Nephron progenitor cell (in vitro differentiated cells): ENCODE measurements at regions not wholly inside any gene's neighbourhood (a gene's known extent, or its start where the extent isn't known, plus 50 kb on each side); places are given as distances from the start of the nearest gene placed in this dataset.
A peak's percentile ranks its signal among the peaks of the same experiment; 100 is the strongest.

Experiments
- DNase-seq: peaks from one replicate; pipeline ENCODE4 v3.0.0; 2021
- H3K27ac Mint-ChIP-seq: 2 replicates; pipeline ENCODE4 v1.8.0; 2021; ENCODE audit warnings: mild to moderate bottlenecking, moderate library complexity, mixed read lengths
- H3K27me3 Mint-ChIP-seq: 2 replicates; pipeline ENCODE4 v1.8.0; 2021; ENCODE audit warnings: mild to moderate bottlenecking, low read depth, mixed read lengths; ENCODE audit not compliant: poor library complexity
- H3K36me3 Mint-ChIP-seq: 2 replicates; pipeline ENCODE4 v1.8.0; 2021; ENCODE audit warnings: low read depth, mixed read lengths
- H3K4me1 Mint-ChIP-seq: 2 replicates; pipeline ENCODE4 v1.8.0; 2021; ENCODE audit warnings: mixed read lengths
- H3K4me3 Mint-ChIP-seq: 2 replicates; pipeline ENCODE4 v1.8.0; 2021; ENCODE audit warnings: mild to moderate bottlenecking, moderate library complexity, mixed read lengths
- H3K9me3 Mint-ChIP-seq: 2 replicates; pipeline ENCODE4 v1.8.0; 2021; ENCODE audit warnings: mild to moderate bottlenecking, moderate library complexity, mixed read lengths
- TF ChIP-seq, protein P1 (sequence below): fragments of 200-600 bp; sonication (generic); IDR thresholded peaks from 2 replicates; pipeline ENCODE4 v1.5.0; 2021; ENCODE audit warnings: antibody characterized with exemption

DNA sequence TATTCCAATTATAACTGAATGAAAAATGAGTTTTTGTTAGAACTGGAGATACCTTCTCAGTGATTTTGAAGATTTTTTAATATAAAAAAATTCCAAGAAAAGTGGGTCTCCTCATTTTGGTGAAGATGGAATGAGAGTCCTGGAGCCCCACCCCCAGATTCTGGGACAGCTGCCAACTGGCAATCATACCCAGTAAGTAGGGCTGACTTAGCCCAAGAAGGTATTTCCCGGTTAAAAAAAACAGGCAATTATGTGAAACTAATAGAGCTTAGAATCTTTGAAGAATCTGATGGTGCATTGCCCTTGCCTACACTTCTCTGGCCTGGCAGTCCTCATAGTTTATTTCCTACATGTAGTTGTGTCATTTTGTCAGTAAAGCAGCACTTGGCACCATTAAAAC lies 52.8 kb upstream of the VWDE start:
- Mint-ChIP-seq H3K9me3 (peaks cover 7% of the 10 kb centered on the region), H3K27ac (no peak overlapping the region), H3K36me3 (no peaks in the 10 kb centered on the region), H3K27me3 (no peaks in the 10 kb centered on the region), H3K4me3 (no peak overlapping the region), H3K4me1 (no peaks in the 10 kb centered on the region)
- no peak for DNase-seq
- TF ChIP-seq, protein P1, sequence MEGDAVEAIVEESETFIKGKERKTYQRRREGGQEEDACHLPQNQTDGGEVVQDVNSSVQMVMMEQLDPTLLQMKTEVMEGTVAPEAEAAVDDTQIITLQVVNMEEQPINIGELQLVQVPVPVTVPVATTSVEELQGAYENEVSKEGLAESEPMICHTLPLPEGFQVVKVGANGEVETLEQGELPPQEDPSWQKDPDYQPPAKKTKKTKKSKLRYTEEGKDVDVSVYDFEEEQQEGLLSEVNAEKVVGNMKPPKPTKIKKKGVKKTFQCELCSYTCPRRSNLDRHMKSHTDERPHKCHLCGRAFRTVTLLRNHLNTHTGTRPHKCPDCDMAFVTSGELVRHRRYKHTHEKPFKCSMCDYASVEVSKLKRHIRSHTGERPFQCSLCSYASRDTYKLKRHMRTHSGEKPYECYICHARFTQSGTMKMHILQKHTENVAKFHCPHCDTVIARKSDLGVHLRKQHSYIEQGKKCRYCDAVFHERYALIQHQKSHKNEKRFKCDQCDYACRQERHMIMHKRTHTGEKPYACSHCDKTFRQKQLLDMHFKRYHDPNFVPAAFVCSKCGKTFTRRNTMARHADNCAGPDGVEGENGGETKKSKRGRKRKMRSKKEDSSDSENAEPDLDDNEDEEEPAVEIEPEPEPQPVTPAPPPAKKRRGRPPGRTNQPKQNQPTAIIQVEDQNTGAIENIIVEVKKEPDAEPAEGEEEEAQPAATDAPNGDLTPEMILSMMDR = no peak

DNA sequence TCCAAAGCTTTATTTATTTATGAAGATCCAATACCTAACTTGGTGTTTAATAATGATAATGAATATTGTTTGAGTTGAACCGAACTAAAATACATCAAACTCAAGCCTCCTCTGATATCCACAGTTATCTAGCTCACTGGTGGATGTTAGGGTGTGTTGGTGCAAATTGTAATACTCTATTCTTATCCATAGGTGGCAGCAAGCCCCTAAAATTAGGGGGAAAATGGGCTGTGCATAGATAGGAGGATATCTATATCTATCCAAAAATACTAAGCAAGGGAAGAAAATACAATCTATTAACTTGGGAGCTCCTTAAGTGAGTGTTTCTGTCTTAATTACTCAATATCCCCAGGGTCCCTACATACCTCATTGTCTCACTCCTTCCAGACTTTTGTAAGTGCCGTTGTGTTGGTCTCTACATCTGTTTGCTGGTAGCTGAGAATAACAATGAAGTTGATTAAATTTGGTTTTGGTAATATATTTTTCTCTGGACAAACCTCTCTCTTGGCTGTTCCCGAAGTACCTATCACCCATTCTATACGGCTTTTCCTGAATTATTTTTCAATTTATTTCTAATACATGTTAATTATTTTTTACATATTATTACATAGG lies 55.0 kb upstream of the VWDE start:
- no peaks in the 10 kb centered on the region for H3K36me3 Mint-ChIP-seq
- no peaks in the 10 kb centered on the region for H3K4me1 Mint-ChIP-seq
- H3K27me3 Mint-ChIP-seq = no peaks in the 10 kb centered on the region
- no peaks in the 10 kb centered on the region for H3K9me3 Mint-ChIP-seq
- H3K27ac Mint-ChIP-seq = no peak overlapping the region
- TF ChIP-seq, protein P1 = peak; percentile 88
- H3K4me3 Mint-ChIP-seq = no peak overlapping the region
- DNase-seq = peak; percentile 13

DNA sequence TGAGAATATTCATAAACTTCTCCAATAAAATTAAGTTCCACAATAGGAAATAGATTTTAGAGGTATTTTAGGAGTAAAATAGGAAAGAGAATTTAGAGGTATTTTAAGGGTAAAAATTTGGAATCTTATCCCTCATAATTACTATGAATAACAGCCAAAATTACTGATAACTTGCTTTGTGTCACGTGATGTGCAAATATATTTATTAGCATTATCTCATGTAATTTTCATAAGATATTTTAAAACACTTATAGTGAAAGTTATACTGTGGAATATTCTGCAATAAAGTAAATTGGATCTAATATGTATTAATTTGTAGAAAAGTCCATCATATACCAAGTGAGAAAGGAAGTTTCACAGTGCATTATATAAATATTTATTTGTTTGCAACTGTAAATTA lies 64.2 kb upstream of the VWDE start:
- TF ChIP-seq, protein P1 = no peak
- no peak overlapping the region for H3K4me3 Mint-ChIP-seq

DNA sequence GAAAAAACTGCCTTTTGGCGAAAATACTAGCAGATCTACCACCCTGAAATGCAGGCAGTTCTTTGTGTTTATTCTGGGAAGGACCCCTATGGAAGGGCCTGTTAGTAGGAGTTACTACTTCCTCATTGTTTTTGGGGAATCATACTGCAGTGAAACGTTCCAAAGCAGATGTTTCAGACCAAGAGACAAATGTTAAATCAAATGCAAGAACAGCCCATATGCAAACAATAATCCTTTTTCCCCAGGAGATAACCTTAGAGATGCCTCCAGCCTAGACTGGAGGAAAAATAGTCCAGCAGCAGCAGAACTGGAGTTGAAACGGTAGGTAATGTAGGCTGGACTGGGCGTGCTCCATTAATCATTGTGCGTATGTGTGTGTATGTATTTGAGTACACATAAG lies 65.9 kb upstream of the VWDE start:
- no peak overlapping the region for H3K27ac Mint-ChIP-seq
- H3K4me3 Mint-ChIP-seq = no peak overlapping the region
- H3K9me3 Mint-ChIP-seq = peaks cover 3% of the 10 kb centered on the region
- H3K4me1 Mint-ChIP-seq = peaks cover 9% of the 10 kb centered on the region
- no peaks in the 10 kb centered on the region for H3K36me3 Mint-ChIP-seq
- no peaks in the 10 kb centered on the region for H3K27me3 Mint-ChIP-seq
- no peak for DNase-seq
- TF ChIP-seq, protein P1 = no peak

More for the DNA sequence above, 64.2 kb upstream of the VWDE start:
- Mint-ChIP-seq H3K9me3 (no peaks in the 10 kb centered on the region), H3K4me1 (no peaks in the 10 kb centered on the region), H3K27ac (no peak overlapping the region), H3K27me3 (no peaks in the 10 kb centered on the region), H3K36me3 (no peaks in the 10 kb centered on the region)
- no peak for DNase-seq

DNA sequence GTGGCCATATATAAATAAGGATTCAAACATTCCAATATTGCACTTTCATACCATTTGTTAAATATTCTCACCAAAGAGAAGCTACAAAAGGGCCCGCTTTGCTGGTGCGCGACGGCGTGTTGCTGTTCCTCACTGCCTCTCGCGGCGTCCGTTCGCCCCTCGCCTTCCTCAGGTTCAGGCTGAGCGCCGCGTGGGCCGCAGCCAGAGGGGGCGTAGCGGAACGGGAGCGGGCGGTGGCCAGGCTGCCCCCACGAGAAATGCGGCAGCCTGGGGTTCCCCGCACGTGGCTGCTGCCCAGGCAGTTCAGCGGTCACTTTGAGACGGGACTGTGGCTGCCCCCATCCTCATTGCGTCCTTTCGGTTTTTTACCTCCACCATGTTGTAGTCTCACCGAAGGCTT lies 67.3 kb upstream of the VWDE start:
- TF ChIP-seq, protein P1 = no peak
- DNase-seq = no peak
- no peak overlapping the region for H3K4me3 Mint-ChIP-seq
- H3K27me3 Mint-ChIP-seq = no peaks in the 10 kb centered on the region
- H3K4me1 Mint-ChIP-seq = peaks cover 23% of the 10 kb centered on the region
- H3K36me3 Mint-ChIP-seq = no peaks in the 10 kb centered on the region
- H3K27ac Mint-ChIP-seq = no peak overlapping the region
- peaks cover 3% of the 10 kb centered on the region for H3K9me3 Mint-ChIP-seq

DNA sequence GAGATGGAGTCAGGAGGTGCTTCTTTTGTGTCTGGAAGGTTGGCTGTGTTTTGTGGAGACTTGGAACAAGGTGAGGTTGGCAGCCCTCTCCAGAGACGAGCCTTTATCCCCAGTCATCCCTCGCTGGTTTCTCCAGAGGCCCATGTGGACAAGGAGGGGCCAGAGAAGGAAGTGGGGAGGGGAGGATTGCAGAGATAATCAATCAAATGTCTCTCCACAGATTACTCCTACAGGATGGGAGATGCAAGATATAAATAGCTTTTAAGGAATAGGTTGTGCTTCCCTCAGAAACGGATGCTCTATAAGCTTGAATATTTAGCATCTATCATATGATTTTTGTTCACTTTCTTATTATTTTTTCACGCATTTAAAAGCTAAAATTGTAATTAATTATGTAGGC lies 70.4 kb upstream of the VWDE start:
- DNase-seq = no peak
- H3K27ac Mint-ChIP-seq = no peak overlapping the region
- H3K4me3 Mint-ChIP-seq = no peak overlapping the region
- H3K36me3 Mint-ChIP-seq = no peaks in the 10 kb centered on the region
- H3K9me3 Mint-ChIP-seq = peaks cover 3% of the 10 kb centered on the region
- H3K27me3 Mint-ChIP-seq = no peaks in the 10 kb centered on the region
- TF ChIP-seq, protein P1 = no peak
- H3K4me1 Mint-ChIP-seq = peaks cover 26% of the 10 kb centered on the region
